ENCODE measurements at regions not wholly inside any gene's neighbourhood (a gene's known extent, or its start where the extent isn't known, plus 50 kb on each side); places are given as distances from the start of the nearest gene placed in this dataset.

DNA sequence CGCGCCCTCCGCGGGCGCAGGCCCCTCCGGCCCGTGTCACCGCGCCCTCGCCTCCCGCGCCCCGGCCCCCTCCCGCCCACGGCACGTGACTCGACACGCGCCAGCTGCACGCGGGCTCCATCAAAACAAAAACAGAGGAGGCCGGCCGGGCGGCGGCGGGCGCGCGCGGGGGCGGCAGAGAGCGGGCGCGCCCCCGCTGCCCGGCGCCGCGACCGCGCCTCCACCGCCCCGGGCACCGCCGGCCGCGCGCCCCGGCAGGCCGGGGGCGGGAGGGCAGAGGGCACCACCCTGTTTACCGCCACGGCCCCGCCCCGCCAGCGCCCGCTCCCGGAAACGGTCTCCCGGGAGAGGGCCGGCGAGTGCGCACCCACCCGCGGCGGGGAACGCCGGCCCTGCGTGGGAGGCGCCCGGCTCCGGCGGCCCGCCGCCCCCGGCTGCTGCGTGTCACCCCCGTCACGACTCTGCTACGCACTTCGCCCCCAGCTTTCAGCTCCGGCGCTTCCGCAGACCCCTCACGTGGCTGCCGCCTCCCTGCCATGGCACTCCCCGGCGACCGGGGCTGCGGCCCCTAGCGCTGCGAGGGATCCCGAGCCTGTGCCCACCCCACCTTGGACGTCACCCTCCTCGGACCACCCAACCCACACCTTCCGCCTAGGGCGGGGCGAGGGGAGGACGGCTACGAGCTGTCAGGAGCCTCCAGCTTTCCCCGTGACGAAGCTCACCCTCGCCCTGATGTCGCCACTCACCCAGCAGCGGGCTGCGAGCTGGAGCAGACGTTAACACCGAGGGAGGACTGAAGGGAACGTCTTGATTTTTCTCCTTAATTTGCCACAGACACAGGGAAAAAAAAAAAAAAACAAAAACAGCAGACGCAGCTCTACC lies 221.6 kb upstream of the MKLN1 start:
- DNase-seq (ENCODE audit: low read depth, low spot score), result no peak

DNA sequence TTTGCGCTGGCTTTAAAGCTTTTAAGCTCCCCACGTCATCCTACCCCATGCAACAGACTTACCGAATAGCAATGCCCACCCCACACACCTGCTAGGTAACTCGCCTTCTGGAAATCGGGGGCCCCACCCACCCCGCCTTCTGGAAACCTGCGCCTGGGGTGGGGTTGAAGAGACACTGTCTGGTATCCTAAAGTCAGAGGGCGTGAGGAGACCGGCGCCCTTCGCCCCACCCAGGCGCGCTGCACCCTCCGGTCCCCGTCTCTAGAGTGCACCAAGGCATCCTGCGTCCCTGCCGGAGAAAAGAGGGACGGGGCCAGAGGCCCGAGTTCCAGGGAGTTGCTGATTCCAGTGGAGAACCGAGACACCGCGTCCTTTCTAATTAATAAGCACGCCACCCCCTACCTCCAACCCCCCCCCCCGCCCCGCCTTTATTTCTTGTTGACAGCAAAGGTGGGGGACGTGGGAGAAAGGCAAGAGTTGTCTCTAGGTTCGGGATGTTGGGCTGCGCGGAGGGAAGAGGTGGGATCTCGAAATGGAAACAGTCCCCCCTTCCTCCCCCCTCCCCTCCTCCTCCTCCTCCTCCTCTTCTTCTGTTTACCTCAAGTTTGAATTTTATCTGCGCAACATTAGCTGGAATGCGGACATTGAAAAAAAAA lies 220.9 kb upstream of the MKLN1 start:
- no peak for DNase-seq (ENCODE audit: low read depth, low spot score)

DNA sequence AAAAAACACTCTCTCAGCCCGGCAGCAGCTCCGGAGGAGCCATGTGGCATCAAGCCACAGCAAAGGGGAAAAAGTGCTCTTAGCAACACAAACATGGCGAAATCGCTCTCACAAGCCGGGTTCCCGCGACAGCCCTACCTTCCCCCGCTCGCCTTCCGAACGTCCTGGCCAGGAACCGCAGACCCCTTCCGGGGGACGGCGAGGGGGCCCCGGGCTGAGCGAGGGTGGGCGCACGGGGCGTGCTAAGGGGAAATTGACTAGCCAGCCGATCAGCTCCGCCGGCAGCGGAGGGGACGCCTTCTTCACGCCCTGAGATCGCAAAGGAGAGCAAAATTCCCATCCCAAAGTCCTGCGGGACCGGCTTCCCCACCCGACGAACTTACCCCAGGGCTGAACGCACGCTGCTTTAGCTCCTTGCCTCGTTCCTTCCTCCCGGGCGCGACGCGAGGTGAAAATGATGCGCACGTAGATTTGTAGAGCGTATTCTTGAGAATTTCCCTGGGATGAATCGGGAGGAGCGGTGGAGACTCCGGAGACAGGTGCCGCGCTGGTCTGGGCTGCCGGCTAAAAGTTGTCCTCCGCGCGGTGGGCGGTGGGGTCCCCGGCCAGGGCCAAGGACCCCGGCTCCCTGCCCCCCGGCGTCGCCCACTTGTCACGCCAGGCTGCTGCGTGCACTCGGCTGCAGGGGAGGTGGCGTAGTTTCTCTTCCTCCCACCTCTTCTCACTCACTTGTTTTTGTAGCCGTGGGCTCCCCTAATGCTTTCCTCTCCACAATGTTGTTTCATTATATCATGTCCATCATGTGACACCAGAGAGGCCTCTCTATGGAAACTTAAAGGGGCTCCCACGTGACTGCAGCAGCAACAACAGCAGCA lies 220.1 kb upstream of the MKLN1 start:
- no peak for DNase-seq (ENCODE audit: low read depth, low spot score)

DNA sequence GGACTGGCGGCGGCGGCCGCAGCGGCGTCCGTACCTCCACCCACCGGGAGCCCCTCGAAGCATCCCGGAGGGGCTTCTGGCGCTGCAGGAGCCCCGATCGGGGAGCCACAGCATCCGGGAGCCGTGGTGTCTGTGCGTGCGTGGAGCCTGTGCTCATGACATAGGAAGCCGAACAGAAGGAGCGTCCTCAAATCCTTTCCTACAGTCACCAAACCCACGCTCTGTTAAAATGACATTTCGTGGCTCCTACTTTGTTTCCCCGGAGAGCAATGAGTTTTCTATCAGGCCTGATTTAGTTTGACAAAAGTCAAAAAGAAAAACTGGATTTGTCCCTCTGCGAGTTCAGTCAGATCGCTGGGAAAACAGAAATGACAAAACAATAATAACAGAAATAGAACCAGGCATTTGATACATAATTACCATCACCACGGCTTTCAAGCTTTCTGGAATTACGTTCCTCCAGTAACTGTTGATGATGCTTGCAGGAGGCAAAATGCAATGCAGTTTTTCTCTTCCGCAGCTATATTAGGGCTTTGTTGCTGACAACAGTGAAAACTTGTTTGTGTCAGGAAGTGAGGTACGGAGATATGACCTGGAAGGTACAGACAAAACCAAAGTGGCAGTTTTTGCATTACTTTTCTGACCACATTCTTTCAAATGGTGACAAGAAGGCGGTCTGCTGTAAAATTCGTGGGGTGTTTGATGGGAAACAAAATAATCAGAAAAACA lies 219.3 kb upstream of the MKLN1 start:
- no peak for DNase-seq (ENCODE audit: low read depth, low spot score)

DNA sequence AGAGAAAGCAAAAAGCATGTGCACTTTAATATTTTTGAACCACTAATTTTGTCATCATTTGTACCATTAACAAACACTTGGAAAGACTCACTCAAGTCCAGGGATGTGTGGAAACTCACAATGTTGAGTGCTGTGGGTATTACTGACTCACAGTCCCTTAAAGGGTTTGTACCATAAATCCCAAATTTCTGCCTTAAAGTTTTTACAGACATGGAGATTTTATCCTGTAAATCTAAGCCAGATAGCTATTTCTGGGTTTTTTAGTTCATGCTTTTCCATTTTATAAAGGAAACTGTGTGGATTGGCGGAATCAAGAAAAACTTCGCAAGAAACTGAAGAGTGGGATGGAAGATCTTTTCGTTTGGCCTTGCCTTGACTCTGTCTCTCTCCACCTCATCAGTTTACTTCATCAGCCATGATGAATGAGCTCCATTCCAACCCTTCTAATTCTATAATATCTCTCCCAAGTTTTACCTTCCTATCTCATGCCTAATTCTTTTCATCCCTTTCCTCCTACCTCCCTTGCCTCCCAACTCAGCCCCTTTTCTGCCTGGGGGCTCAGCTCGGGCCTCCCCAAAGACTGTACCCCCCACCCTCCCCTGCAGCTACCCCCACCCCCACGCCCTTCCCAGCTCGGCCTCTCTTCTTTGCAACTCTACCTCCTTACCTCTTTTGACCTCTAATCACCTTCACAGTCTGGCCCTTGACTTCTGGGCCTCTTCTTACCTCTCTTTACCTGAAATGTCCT lies 218.5 kb upstream of the MKLN1 start:
- DNase-seq (ENCODE audit: low read depth, low spot score), result no peak

DNA sequence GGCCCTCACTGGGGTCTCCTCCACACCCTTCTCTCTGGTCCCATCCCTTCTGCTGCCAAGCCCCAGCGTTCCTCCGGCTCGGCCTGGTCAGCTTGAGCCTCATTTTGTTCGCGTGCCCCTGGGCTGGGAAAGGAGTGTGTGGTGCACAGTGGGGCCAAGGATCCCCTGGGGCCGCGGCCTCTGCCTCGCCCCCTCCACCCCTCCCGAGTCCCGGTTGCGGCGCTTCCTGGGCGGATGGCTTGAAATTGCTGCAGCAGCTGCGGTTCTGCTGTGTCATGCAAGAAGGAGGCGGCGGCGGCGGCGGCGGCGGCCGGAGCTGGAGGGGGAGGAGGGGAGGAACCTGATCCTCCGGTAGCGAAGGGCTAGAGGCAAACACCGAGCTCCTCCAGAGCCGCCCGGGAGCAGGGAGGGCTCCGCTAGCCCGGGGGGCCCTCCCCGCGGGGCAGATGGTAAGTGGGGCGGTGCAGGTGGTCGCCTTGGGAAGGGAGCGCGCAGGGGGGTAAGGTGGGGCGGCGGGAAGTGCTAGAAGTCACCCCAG lies 217.8 kb upstream of the MKLN1 start:
- DNase-seq (ENCODE audit: low read depth, low spot score), result no peak

DNA sequence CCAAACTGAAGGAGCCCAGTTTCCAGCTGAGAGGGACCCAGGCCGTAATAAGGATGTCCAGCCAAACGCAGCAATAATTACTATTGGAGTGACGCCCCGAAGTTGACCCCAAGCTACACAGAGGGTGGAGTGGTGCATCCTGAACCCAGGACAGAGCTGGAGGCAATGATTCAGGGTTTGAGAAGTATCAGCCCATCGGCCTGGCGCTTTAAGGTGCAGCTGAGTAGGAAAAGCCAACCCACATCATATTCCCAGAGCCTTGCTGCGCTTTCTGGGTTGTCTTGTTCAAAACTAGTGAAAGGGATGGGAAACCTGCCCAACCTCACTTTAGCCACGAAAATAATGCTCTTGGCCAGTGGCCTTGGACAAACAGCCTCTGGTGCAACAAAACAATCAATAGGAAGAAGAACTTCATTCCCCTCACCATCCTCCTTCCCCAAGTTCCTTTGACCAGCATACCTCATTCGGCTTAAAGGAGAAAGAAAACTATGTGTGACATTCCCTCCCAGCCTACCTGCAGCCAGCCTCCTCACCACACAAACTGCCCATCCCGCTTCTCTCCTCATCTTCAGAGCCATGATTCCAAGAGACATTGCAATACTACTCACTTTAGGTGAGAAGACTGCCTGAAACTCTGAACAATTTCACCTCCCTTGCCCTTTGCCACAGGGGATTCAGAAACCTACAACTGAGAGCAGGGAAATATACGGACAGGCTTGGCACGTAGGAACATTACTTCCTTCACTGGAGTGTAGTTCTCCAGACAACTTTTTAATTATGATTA lies 217.2 kb upstream of the MKLN1 start:
- no peak for DNase-seq (ENCODE audit: low read depth, low spot score)

DNA sequence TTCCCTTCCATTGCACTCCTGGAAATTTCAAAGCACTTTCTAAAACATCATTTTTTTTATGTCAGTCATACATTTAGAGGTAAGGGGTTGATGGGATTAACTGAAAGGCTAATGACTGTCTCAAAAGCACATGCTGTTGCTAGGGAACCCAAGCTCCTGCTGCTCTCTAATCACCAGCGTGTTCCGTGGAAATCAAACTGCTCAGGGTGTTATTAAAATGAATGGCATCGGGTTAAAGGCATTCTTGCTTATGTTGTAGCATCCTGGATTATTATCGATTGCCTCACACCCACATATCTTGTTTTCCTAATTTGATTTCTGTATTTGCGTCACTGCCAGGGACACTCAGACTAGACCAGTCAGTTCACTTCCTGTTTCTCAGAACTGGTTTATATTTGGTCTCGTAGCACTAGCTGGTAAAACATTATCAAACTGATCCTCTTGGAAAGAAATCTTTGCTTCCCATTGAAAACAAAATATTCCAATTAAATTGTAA lies 216.5 kb upstream of the MKLN1 start:
- no peak for DNase-seq (ENCODE audit: low read depth, low spot score)

DNA sequence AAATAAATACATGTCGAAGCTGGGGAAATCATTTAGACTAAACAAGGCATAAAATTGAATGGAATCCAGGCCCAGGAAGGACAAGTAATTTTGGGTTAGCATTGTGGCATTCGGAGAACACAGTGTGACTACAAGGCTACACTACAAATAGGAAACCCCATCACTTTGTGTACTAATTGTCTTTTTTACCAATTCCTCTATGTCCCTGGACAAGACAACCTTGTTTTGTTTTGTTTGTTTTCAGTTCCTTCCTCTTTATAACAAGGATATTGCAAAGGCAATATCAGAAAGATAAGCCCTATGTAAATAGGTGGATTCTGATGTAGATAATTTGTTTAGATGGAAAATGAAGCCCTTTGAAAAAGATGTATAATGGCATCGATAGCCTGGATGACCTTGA lies 215.9 kb upstream of the MKLN1 start:
- DNase-seq (ENCODE audit: low read depth, low spot score), result no peak

DNA sequence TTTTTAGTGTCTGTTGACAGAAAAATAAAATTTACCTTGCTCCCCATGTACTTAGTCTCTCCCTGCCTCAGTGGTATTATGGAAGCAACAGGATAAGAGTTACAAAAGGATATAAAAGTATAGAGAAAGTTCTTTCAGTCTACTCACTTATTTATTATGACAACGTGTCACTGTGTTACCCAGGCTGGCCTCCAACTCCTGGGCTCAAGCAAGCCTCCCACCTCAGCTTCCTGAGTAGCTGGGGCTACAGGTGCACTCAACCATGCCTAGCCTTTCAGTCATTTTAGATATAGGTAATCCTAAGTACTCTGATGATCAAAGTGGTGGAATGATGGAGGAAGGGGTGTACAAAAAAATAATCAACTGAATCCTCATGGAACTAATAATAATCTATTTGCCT lies 215.2 kb upstream of the MKLN1 start:
- no peak for DNase-seq (ENCODE audit: low read depth, low spot score)

DNA sequence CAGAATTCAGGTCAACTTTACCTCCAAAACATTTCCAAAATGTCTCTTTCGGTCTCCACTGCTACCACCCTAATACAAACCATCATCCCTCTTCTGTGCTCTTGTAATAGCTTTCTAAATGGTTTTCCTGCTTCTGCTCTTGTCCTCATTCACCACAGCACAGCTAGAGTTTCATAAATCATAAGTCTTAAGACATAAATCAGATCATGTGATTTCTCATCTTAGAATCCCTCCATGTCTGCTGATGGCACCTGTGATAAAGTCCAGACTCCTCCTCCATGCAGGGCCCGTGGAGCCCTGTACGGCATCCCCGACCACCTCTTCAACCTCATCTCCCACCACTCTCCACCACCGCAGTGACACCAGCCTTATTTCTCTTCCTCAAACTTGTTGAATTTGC lies 212.3 kb upstream of the MKLN1 start:
- DNase-seq (ENCODE audit: low read depth, low spot score), result no peak

DNA sequence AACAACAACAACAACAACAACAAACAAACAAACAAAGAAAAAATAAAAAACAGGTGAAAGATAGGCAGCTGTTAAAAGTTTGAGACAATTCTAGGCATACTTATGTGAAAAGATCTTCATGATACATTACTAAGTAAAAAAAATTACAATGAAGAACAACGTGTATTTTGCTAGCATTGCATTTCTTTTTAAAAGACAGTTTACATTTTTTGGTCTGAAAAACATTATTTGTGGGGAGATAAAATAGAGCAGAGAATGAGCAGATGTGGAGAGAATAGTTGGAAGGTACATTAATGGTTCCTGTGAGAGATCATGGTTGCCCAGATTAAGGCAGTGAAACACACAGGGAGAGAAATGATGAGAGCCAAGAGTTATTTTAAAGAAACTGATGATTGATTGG lies 210.2 kb upstream of the MKLN1 start:
- DNase-seq (ENCODE audit: low read depth, low spot score), result no peak

DNA sequence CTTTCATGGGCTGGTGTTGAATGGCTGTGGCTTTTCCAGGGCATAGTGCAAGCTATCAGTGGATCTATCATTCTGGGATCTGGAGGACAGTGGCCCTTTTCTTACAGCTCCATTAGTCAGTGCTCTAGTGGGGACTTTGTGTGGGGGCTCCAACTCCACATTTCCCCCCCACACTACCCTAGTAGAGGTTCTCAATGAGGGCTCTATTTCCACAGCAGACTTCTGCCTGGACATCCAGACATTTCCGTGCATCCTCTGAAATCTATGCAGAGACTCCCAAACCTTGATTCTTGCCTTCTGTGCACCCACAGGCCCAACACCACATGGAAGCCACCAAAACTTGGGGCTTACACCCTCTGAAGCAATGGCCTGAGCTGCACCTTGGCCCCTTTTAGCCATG lies 208.3 kb upstream of the MKLN1 start:
- no peak for DNase-seq (ENCODE audit: low read depth, low spot score)

DNA sequence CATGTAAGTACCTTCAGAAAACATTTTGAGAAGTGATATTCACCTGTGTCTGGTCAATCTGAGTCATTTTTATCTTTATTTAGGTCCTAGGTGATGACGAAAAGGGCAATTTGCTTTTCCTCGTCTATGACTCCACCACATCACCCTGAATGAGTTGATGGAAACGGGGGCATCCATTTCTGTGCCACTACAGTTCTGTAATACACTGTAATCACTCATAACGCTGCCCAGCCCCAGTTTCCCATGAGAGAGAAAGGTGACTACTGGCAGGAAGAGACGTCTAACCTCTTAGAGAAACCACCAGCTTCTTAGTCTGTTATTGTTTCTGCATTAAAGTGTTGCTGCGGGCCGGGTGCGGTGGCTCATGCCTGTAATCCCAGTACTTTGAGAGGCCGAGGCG lies 205.3 kb upstream of the MKLN1 start:
- DNase-seq (ENCODE audit: low read depth, low spot score), result no peak

DNA sequence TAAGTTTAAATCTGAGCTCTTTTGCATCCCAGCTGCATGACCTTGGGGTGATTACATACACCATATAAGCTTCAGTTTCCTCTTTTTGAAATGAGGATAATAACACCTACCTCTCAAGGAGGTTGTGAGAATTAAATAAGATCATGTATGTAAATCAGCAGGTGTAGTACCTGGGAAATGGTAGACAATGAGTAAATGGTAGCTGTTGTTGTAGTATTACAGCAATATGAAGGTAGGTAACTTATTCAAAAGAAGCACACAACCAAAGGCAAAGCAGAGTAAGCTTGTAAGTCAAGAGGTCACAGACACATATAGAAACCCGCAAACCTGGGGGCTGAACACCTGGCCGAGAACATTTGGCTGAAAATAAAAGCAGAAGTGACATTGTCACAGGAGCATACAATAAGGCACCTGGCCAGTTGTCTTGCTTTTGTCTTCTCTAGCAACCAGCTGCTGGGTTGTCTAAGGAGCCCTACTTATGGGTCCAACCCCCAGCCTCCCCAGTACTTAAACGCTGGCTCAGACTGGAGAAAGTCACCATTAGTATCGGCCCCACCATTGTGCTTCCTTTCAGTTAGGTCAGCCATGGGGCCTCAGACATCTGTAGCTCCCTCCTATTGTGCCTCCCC lies 203.6 kb upstream of the MKLN1 start:
- DNase-seq (ENCODE audit: low read depth, low spot score), result no peak

DNA sequence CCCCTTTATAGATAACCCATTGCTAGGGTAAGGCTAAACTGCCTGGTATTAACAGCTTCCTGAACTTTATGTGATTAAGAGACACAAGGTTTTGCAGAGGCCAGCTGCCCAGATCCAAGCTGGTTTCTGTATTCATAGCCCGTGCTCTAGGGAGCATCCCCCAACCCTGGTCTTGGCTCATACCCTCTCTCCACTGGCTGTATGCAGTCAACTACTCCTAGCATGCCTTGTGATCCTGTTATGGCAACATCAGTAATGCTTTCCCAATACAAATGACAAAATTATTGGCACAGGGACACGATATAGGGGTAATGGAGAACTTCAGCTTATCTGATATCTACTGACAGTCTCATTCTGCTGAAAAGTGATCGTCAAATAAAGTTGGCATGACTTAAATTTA lies 202.8 kb upstream of the MKLN1 start:
- DNase-seq (ENCODE audit: low read depth, low spot score), result no peak

DNA sequence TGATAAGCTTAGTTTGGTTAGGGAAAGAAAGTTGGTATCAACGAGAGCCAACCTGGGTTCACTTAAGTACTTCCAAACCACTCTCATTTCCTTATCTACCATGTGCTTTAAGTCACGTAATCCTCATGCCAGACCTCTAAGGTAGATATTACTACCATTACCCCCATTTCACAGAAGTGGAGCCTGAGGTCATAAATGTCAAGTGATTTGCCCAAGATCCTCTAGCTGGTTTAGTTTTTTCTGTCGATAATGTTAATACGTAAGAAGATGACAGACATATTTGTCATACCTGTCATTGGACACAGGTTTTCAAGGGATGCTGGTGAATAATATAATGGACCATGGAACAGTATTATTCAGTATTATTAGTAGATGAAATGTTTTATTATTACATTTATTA lies 197.4 kb upstream of the MKLN1 start:
- DNase-seq (ENCODE audit: low read depth, low spot score), result no peak

DNA sequence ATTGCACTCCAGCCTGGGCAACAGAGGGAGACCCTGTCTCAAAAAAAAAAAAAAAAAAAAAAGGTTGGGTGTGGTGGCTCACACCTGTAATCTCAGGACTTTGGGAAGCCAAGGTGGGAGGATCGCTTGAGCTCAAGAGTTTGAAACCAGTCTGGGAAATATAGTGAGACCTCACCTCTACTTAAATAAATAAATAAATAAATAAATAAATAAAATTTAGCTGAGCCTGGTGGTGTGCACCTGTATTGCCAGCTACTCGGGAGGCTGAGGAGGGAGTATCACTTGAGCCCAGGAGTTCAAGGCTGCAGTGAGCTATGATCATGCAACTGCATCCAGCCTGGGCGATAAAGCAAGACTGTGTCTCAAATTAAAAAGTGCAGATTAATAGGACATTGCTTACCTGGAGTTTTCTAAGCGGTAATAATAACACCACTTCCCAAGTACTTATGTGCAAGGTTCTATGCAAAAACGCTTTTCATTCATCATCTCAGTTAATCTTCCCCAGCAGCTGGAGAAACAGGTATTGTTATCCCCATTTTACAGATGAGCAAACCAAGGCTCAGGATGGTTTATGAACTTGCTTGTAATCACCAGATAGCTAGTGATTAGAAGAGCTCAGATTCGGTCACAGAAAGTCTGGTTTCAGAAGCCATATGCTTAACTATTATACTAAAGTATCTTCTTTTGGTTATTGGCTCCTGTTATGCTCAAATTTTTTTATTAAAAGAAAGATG lies 196.5 kb upstream of the MKLN1 start:
- no peak for DNase-seq (ENCODE audit: low read depth, low spot score)
